DND-41 (cell line): ENCODE measurements at regions not wholly inside any gene's neighbourhood (a gene's known extent, or its start where the extent isn't known, plus 50 kb on each side); places are given as distances from the start of the nearest gene placed in this dataset.
"Not testable (repeated sequence)": the region's sequence is repeated elsewhere in the genome, so short reads cannot be mapped to it uniquely, and the experiment has no call there.

Experiments used
- CTCF ChIP-seq: IDR thresholded peaks from 2 replicates; pipeline ENCODE4 v1.5.1; 2012; ENCODE audit warnings: borderline replicate concordance, low read length, moderate library complexity, mild to moderate bottlenecking; ENCODE audit not compliant: poor library complexity, severe bottlenecking; ENCODE audit errors: extremely low read depth
- EZH2 ChIP-seq: IDR thresholded peaks from 3 replicates; pipeline ENCODE4 v1.6.1; 2012; ENCODE audit warnings: borderline replicate concordance, low read depth, mild to moderate bottlenecking, moderate library complexity, low read length, inconsistent platforms; ENCODE audit not compliant: severe bottlenecking

GRCh38 chr4:13825822-13826221, 198.3 kb upstream of the BOD1L1 start:
- not testable (repeated sequence) for TF ChIP-seq CTCF, EZH2
